PC-3 (cell line): ENCODE measurements at regions not wholly inside any gene's neighbourhood (a gene's known extent, or its start where the extent isn't known, plus 50 kb on each side); places are given as distances from the start of the nearest gene placed in this dataset.

Experiments used
- CTCF ChIP-seq: fragments of 300-600 bp; sonication (generic); conservative IDR thresholded peaks from 2 replicates; pipeline ENCODE4 v1.5.1; 2017; ENCODE audit warnings: antibody characterized with exemption, low read depth, mild to moderate bottlenecking, low read length
- EZH2phosphoT487 ChIP-seq: fragments of 300-600 bp; sonication (generic); IDR thresholded peaks from 2 replicates; pipeline ENCODE4 v1.6.1; 2018; ENCODE audit warnings: mild to moderate bottlenecking, antibody characterized with exemption, low read length, borderline replicate concordance

GRCh38 chr18:78054801-78055200 lies 805.2 kb downstream of the GALR1 start:
- TF ChIP-seq CTCF (no peak), EZH2phosphoT487 (no peak)
